AG04449 (cell line): ENCODE measurements at regions not wholly inside any gene's neighbourhood (a gene's known extent, or its start where the extent isn't known, plus 50 kb on each side); places are given as distances from the start of the nearest gene placed in this dataset.

ENCODE experiments used
- CTCF ChIA-PET: fragments of 350-600 bp; formaldehyde crosslinking; extraction: SDS; loops from one replicate; lab custom pipeline; 2021; ENCODE audit warnings: antibody characterized with exemption; lab: Yijun Ruan, JAX
- POLR2A ChIA-PET: fragments of 400-600, 350-600 bp; formaldehyde crosslinking; extraction: SDS; loops from one replicate; lab custom pipeline; 2020; ENCODE audit warnings: antibody characterized with exemption, inconsistent platforms; lab: Yijun Ruan, JAX
- DNase-seq: peaks from one replicate; pipeline ENCODE4 v3.0.0-alpha.2; 2010; ENCODE audit warnings: low read depth, low spot score
- H3K4me3 ChIP-seq: 2 replicates; pipeline ENCODE4 v1.5.1; 2011; ENCODE audit warnings: low read depth, mild to moderate bottlenecking, control low read depth, low read length
- TF ChIP-seq, protein P1 (sequence below): IDR thresholded peaks from one replicate; pipeline ENCODE4 v1.5.1; 2011; ENCODE audit warnings: mild to moderate bottlenecking, moderate library complexity, low read length, control low read depth, inconsistent platforms; ENCODE audit not compliant: insufficient read depth; ENCODE audit errors: missing control alignments

DNA sequence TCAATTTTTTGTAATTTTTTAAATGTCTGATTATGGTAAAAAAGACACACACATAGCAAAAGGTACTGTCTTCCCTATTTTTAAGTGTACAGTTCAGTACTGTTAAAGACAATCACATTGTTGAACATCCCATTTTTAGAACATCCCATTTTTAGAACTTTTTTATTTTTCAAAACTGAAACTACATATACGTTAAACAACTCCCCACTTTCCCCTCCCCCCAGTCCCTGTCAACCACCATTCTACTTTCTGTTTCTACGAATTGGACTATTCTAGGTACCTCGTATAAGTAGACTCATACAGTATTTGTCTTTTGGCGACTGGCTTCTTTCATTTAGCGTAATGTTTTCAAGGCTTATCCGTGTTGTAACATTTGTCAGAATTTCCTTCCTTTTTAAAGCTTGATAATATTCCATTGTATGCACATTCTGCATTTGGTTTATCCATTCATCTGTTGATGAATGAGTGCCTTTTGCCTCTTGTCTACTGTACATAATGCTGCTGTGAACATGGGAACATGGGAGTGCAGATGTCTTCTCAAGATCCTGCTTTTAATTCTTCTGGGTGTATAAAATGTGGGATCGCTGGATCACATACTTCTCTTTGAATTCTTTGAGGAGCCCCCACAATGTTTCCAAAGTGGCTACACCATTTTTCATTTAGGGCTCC is 154.0 kb downstream of the PIK3R1 start:
- TF ChIP-seq, protein P1, sequence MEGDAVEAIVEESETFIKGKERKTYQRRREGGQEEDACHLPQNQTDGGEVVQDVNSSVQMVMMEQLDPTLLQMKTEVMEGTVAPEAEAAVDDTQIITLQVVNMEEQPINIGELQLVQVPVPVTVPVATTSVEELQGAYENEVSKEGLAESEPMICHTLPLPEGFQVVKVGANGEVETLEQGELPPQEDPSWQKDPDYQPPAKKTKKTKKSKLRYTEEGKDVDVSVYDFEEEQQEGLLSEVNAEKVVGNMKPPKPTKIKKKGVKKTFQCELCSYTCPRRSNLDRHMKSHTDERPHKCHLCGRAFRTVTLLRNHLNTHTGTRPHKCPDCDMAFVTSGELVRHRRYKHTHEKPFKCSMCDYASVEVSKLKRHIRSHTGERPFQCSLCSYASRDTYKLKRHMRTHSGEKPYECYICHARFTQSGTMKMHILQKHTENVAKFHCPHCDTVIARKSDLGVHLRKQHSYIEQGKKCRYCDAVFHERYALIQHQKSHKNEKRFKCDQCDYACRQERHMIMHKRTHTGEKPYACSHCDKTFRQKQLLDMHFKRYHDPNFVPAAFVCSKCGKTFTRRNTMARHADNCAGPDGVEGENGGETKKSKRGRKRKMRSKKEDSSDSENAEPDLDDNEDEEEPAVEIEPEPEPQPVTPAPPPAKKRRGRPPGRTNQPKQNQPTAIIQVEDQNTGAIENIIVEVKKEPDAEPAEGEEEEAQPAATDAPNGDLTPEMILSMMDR: no peak
- DNase-seq: no peak
- POLR2A ChIA-PET: no interaction called here
- CTCF ChIA-PET: interaction anchor here (0.8 kb wide), 1 partner anchor 33 kb away, joined by 3 read pairs; no protein-coding TSS in a partner anchor
- H3K4me3 ChIP-seq: no peak overlapping the region

DNA sequence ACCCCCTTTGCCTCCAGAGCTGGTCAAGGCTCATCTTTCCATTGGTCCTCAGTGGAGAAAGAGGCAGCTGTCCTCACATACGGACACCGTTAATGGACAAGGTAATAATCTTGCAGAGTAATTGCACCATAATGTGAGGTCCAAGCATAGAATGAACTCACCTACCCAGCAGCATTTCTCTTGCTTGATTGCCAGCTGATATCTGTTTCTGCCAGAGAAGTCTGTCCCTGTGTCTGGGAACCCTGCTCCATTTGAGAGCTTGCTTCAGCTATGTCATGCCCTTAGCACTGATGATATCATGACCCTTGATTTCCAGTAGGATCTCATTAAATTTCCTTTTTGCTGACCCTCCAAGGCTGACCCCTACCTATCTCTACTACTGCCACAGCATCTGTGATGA is 154.6 kb downstream of the PIK3R1 start:
- no peak overlapping the region for H3K4me3 ChIP-seq
- POLR2A ChIA-PET: no interaction called here

DNA sequence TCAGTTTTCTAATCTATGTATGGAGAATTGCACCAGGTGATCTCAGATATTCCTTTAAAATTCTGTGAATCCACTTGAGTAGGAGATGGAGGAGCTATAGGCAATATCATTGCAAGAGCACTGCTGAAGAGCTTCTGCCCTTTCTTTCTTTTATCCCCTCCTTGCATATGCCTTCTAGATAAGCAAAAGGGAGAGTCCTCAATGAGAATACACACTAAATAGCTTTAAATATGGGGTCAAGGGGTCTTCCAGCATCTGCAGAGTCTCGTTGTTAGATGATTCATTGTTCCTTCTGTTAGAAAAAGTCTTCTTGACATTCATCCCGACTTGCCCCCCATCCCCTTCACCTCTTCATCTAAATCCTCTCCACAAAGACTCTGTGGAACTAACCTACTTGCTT is 156.1 kb downstream of the PIK3R1 start:
- CTCF ChIA-PET: no interaction called here

More for the DNA sequence above, 154.6 kb downstream of the PIK3R1 start:
- DNase-seq: no peak
- CTCF ChIA-PET: interaction anchor here (0.8 kb wide), 1 partner anchor 32 kb away, joined by 3 read pairs; no protein-coding TSS in a partner anchor
- TF ChIP-seq, protein P1: no peak

DNA sequence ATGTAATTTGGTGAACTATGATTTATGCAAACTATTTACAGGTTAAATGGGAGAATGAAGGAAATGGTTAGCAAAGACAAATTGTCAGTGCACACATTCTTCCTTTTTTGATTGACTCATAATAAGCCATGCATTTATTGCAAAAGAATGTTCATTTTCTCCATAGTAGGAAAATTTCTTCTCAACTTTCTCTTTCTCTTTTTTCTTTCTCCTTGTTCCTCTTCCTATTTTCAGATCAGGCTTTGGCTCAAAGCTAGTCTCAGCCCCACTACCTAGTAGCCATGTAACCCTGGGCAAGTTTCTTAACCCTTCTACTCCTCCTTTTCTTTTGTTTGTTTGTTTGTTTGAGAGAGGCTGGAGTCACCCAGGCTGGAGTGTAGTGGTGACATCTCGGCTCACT is 156.6 kb downstream of the PIK3R1 start:
- ChIA-PET CTCF (no interaction called here), POLR2A (no interaction called here)

More for the DNA sequence above, 156.1 kb downstream of the PIK3R1 start:
- TF ChIP-seq, protein P1: no peak
- POLR2A ChIA-PET: no interaction called here
- no peak overlapping the region for H3K4me3 ChIP-seq
- no peak for DNase-seq

DNA sequence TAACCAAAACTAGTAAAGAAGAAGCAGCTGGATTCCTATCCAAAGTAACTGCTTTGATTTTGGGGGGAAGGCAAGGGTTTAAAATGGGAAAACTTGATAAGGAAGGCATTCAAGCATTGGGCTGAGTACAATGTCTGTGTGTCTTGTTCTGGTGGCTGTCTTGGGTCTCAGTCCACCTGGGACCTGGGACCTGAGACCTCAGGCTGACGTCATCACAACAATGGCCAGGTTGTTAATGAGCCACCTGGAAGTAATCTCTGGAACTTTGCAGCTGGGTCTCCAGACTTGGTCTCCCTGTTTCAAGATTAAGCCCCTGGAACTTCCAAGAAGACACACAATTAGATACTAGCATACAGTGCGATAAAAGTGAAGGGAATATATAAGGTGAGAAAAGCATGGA is 157.5 kb downstream of the PIK3R1 start:
- no peak overlapping the region for H3K4me3 ChIP-seq
- ChIA-PET CTCF (no interaction called here), POLR2A (no interaction called here)
- TF ChIP-seq, protein P1: no peak
- DNase-seq: no peak

More for the DNA sequence above, 156.6 kb downstream of the PIK3R1 start:
- TF ChIP-seq, protein P1: no peak
- no peak for DNase-seq
- no peak overlapping the region for H3K4me3 ChIP-seq

DNA sequence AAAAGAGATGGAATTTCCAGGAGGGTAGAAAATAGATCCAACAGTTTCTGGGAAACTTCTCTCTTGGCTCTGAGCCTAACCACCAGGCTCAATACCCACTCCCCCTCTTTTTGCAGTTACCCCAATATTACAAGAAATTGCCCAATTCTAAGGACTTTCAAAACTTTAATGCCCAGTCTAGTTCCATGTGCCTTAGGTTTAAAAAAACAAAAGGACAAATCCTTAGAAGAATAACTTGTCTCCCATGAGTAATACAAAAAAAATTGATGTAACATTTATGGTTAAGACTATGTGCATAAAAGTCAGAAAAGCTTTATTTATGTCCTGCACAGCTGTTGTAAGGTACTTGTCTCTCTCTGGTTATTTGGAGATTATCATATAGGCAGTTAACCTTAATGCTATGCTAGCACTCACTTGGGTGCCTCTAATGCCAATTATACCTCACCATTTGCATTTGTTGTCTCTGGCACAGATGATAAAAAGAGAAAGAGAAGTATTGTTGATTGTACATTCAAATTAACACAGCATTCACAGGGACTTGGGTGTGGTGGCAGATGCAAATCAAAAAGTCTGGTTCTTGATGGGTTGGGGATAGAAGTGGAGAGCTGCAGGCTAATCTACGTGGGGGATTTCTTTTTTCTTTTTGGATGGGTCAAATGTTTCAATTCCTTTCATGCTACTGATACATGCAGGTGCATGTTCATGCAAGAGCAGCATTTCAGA is 159.4 kb downstream of the PIK3R1 start:
- TF ChIP-seq, protein P1: no peak
- ChIA-PET CTCF (no interaction called here), POLR2A (interaction anchor here (0.6 kb wide), 1 partner anchor 258 kb away, joined by 3 read pairs; no protein-coding TSS in a partner anchor)
- peak; percentile 37 for DNase-seq
- H3K4me3 ChIP-seq: no peak overlapping the region
